Smooth muscle cell (in vitro differentiated cells): ENCODE measurements at regions not wholly inside any gene's neighbourhood (a gene's known extent, or its start where the extent isn't known, plus 50 kb on each side); places are given as distances from the start of the nearest gene placed in this dataset.

Source experiments
- DNase-seq: peaks from one replicate; lab custom pipeline; 2025; ENCODE audit not compliant: unreplicated experiment; lab: John Stamatoyannopoulos, UW
- H2AFZ ChIP-seq: fragments of 200-600 bp; sonication (generic); 2 replicates; pipeline ENCODE4 v1.6.0; 2016; ENCODE audit warnings: antibody characterized with exemption, low read depth, mild to moderate bottlenecking
- H3F3A ChIP-seq: fragments of 200-600 bp; sonication (generic); 2 replicates; pipeline ENCODE4 v1.6.0; 2017; ENCODE audit warnings: antibody characterized with exemption, low read depth
- H3K27ac ChIP-seq: fragments of 200-600 bp; sonication (generic); 2 replicates; pipeline ENCODE4 v1.5.1; 2016; ENCODE audit warnings: low read depth, mild to moderate bottlenecking
- H3K27me3 ChIP-seq: fragments of 200-600 bp; sonication (generic); 2 replicates; pipeline ENCODE4 v1.6.1; 2016; ENCODE audit warnings: low read depth, mild to moderate bottlenecking
- H3K36me3 ChIP-seq: fragments of 200-600 bp; sonication (generic); 2 replicates; pipeline ENCODE4 v1.5.1; 2016; ENCODE audit warnings: low read depth
- H3K4me1 ChIP-seq: fragments of 200-600 bp; sonication (generic); 2 replicates; pipeline ENCODE4 v1.5.1; 2016; ENCODE audit warnings: low read depth
- H3K4me2 ChIP-seq: fragments of 200-600 bp; sonication (generic); 2 replicates; pipeline ENCODE4 v1.6.0; 2016; ENCODE audit warnings: mild to moderate bottlenecking
- H3K4me3 ChIP-seq: fragments of 200-600 bp; sonication (generic); 2 replicates; pipeline ENCODE4 v1.5.1; 2016; ENCODE audit warnings: mild to moderate bottlenecking
- H3K79me2 ChIP-seq: fragments of 200-600 bp; sonication (generic); 2 replicates; pipeline ENCODE4 v1.6.0; 2016; ENCODE audit warnings: low read depth, mild to moderate bottlenecking
- H3K9ac ChIP-seq: fragments of 200-600 bp; sonication (generic); 2 replicates; pipeline ENCODE4 v1.6.0; 2016; ENCODE audit warnings: low read depth
- H3K9me3 ChIP-seq: fragments of 200-600 bp; sonication (generic); replicated peaks from 2 replicates; pipeline ENCODE4 v1.5.1; 2016; ENCODE audit warnings: low read depth
- H4K20me1 ChIP-seq: fragments of 200-600 bp; sonication (generic); 2 replicates; pipeline ENCODE4 v1.6.0; 2016; ENCODE audit warnings: low read depth
- WGBS: methylation state at CpG from one replicate; pipeline ENCODE4 v1.1.7; 2016; ENCODE audit warnings: low lambda C conversion rate; 5-methylcytosine and 5-hydroxymethylcytosine counted together
- TF ChIP-seq, protein P1 (sequence below): fragments of 200-600 bp; sonication (generic); IDR thresholded peaks from 2 replicates; pipeline ENCODE4 v1.5.1; 2017; ENCODE audit warnings: borderline replicate concordance, mild to moderate bottlenecking, antibody characterized with exemption; ENCODE audit not compliant: insufficient read depth, poor library complexity, severe bottlenecking

GRCh38 chr7:95684505-95684904, 87.8 kb upstream of the DYNC1I1 start:
- no peak overlapping the region for H3K9ac ChIP-seq
- H3K4me1 ChIP-seq: no peaks in the 10 kb centered on the region
- WGBS: 48% methylated on average over 2 of the region's 2 CpGs
- H3K79me2 ChIP-seq: no peaks in the 10 kb centered on the region
- H3K9me3 ChIP-seq: no peaks in the 10 kb centered on the region
- no peak overlapping the region for H3K4me2 ChIP-seq
- H3F3A ChIP-seq: no peaks in the 10 kb centered on the region
- no peak overlapping the region for H3K4me3 ChIP-seq
- DNase-seq: no peak
- no peaks in the 10 kb centered on the region for H4K20me1 ChIP-seq
- TF ChIP-seq, protein P1, sequence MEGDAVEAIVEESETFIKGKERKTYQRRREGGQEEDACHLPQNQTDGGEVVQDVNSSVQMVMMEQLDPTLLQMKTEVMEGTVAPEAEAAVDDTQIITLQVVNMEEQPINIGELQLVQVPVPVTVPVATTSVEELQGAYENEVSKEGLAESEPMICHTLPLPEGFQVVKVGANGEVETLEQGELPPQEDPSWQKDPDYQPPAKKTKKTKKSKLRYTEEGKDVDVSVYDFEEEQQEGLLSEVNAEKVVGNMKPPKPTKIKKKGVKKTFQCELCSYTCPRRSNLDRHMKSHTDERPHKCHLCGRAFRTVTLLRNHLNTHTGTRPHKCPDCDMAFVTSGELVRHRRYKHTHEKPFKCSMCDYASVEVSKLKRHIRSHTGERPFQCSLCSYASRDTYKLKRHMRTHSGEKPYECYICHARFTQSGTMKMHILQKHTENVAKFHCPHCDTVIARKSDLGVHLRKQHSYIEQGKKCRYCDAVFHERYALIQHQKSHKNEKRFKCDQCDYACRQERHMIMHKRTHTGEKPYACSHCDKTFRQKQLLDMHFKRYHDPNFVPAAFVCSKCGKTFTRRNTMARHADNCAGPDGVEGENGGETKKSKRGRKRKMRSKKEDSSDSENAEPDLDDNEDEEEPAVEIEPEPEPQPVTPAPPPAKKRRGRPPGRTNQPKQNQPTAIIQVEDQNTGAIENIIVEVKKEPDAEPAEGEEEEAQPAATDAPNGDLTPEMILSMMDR: no peak
- no peaks in the 10 kb centered on the region for H3K36me3 ChIP-seq
- H3K27ac ChIP-seq: no peak overlapping the region
- H3K27me3 ChIP-seq: no peaks in the 10 kb centered on the region
- H2AFZ ChIP-seq: peak overlapping the region; percentile 52

- DNase-seq: no peak
- Histone ChIP-seq H3F3A (no peaks in the 10 kb centered on the region), H2AFZ (peak overlapping the region; percentile 52), H3K36me3 (no peaks in the 10 kb centered on the region), H4K20me1 (no peaks in the 10 kb centered on the region), H3K79me2 (no peaks in the 10 kb centered on the region), H3K4me3 (no peak overlapping the region), H3K9me3 (no peaks in the 10 kb centered on the region), H3K27me3 (no peaks in the 10 kb centered on the region), H3K4me2 (no peak overlapping the region), H3K4me1 (no peaks in the 10 kb centered on the region), H3K9ac (no peak overlapping the region), H3K27ac (no peak overlapping the region)
- WGBS: 41% methylated on average over 2 of the region's 2 CpGs
- TF ChIP-seq, protein P1: peak; percentile 44
These were observed 87.7 kb upstream of the PDK4 start for GRCh38 chr7:95684037-95684436.

DNA sequence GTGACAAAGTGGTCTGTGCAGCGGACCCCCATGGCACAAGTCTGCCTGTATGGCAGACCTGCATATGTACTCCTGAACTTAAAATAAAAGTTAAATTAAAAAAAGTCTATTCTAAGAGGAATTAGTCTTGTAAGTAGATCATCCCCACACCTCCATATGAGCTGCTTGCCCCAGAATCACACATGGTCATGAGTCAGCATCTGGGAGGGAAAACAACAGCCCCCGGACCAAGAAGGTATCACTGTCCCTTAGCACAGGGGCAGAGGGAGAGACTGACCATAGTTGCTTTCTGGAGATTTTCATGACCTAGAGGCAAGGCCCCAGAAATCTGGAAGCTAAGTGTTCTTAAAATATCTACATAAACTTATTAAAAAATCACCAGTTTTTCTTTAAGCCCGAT, 86.6 kb upstream of the PDK4 start:
- H3K4me3 ChIP-seq: no peak overlapping the region
- H3K36me3 ChIP-seq: no peaks in the 10 kb centered on the region
- H3K4me2 ChIP-seq: no peak overlapping the region
- H3K9me3 ChIP-seq: no peaks in the 10 kb centered on the region
- H2AFZ ChIP-seq: no peak overlapping the region
- no peaks in the 10 kb centered on the region for H3K79me2 ChIP-seq
- H3K4me1 ChIP-seq: no peaks in the 10 kb centered on the region
- TF ChIP-seq, protein P1: no peak
- no peak overlapping the region for H3K9ac ChIP-seq
- no peak for DNase-seq
- H3K27me3 ChIP-seq: no peaks in the 10 kb centered on the region
- no peaks in the 10 kb centered on the region for H4K20me1 ChIP-seq
- 54% methylated on average over 3 of the region's 3 CpGs for WGBS
- H3F3A ChIP-seq: no peaks in the 10 kb centered on the region
- no peak overlapping the region for H3K27ac ChIP-seq

DNA sequence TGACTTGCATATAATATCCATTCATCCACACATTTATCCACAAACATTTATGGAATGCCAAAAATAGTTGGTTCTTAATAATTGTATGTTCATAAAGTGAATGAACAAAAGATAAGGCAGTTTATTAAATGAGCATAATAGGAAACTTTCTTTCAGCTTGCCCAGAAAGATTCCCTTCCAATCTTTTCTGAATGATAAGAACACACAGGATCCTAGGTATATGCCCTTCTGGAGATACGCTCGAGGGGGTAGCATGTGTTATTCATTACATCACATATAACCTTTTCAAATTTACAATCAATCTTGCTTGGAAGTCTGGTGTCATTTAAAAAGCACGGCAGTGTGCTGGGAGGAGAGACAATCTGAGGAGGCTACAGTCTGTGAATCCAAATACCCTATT, 80.4 kb upstream of the PDK4 start:
- Histone ChIP-seq H3K4me2 (no peak overlapping the region), H4K20me1 (no peaks in the 10 kb centered on the region), H3K36me3 (no peaks in the 10 kb centered on the region), H3K79me2 (no peaks in the 10 kb centered on the region), H2AFZ (no peak overlapping the region), H3K9ac (no peak overlapping the region), H3K27ac (no peak overlapping the region), H3K27me3 (no peaks in the 10 kb centered on the region), H3F3A (no peaks in the 10 kb centered on the region), H3K4me3 (no peak overlapping the region), H3K4me1 (no peaks in the 10 kb centered on the region), H3K9me3 (no peaks in the 10 kb centered on the region)
- 88% methylated on average over 3 of the region's 3 CpGs for WGBS
- no peak for DNase-seq
- TF ChIP-seq, protein P1: no peak
